SH-SY5Y (cell line): ENCODE measurements at regions not wholly inside any gene's neighbourhood (a gene's known extent, or its start where the extent isn't known, plus 50 kb on each side); places are given as distances from the start of the nearest gene placed in this dataset.

Source experiments
- GATA2 ChIP-seq: IDR thresholded peaks from 2 replicates; pipeline ENCODE4 v1.6.1; 2011; ENCODE audit warnings: mild to moderate bottlenecking, low read depth, low read length
- GATA3 ChIP-seq: IDR thresholded peaks from 2 replicates; pipeline ENCODE4 v1.6.1; 2011; ENCODE audit warnings: low read depth, mild to moderate bottlenecking, low read length, moderate library complexity

GRCh38 chr1:48061162-48062136 lies 64.3 kb upstream of the TRABD2B start:
- peak; percentile 50; the same call in 1 of the 2 replicates for TF ChIP-seq GATA2
- TF ChIP-seq GATA3 = no peak
